ENCODE measurements at regions not wholly inside any gene's neighbourhood (a gene's known extent, or its start where the extent isn't known, plus 50 kb on each side); places are given as distances from the start of the nearest gene placed in this dataset.

GRCh38 chr9:81532251-81532650, 157.1 kb downstream of the TLE1 start:
- no peak for DNase-seq (ENCODE audit: low read depth)

- no peak for DNase-seq (ENCODE audit: low read depth)
Observed at GRCh38 chr9:81531511-81531910, 157.8 kb downstream of the TLE1 start.

GRCh38 chr9:81530846-81531245, 158.5 kb downstream of the TLE1 start:
- no peak for DNase-seq (ENCODE audit: low read depth)

- no peak for DNase-seq (ENCODE audit: low read depth)
Observed at GRCh38 chr9:81530310-81530810, 159.0 kb downstream of the TLE1 start.

GRCh38 chr9:81529556-81530193, 159.7 kb downstream of the TLE1 start:
- peak; percentile 65 for DNase-seq (ENCODE audit: low read depth)

GRCh38 chr9:81526587-81526986, 162.8 kb downstream of the TLE1 start:
- DNase-seq (ENCODE audit: low read depth): peak; percentile 53

GRCh38 chr9:81522716-81523551, 166.4 kb downstream of the TLE1 start:
- DNase-seq (ENCODE audit: low read depth): peak; percentile 55

GRCh38 chr9:81521892-81522291, 167.5 kb downstream of the TLE1 start:
- no peak for DNase-seq (ENCODE audit: low read depth)

GRCh38 chr9:81519816-81520495, 169.4 kb downstream of the TLE1 start:
- DNase-seq (ENCODE audit: low read depth): peak; percentile 20

- no peak for DNase-seq (ENCODE audit: low read depth)
Observed at GRCh38 chr9:81517954-81518353, 171.4 kb downstream of the TLE1 start.

- no peak for DNase-seq (ENCODE audit: low read depth)
Observed at GRCh38 chr9:81513059-81513458, 176.3 kb downstream of the TLE1 start.

- no peak for DNase-seq (ENCODE audit: low read depth)
Observed at GRCh38 chr9:81512641-81513040, 176.7 kb downstream of the TLE1 start.

GRCh38 chr9:81508476-81508875, 180.9 kb downstream of the TLE1 start:
- DNase-seq (ENCODE audit: low read depth): no peak

GRCh38 chr9:81506941-81507864, 182.1 kb downstream of the TLE1 start:
- no peak for DNase-seq (ENCODE audit: low read depth)

GRCh38 chr9:81499594-81499993, 189.8 kb downstream of the TLE1 start:
- no peak for DNase-seq (ENCODE audit: low read depth)

GRCh38 chr9:81499021-81499454, 190.3 kb downstream of the TLE1 start:
- no peak for DNase-seq (ENCODE audit: low read depth)

- DNase-seq (ENCODE audit: low read depth): no peak
Observed at GRCh38 chr9:81498576-81498975, 190.8 kb downstream of the TLE1 start.

- DNase-seq (ENCODE audit: low read depth): no peak
Observed at GRCh38 chr9:81497091-81497490, 192.3 kb downstream of the TLE1 start.

- DNase-seq (ENCODE audit: low read depth): peak; percentile 93
Observed at GRCh38 chr9:81492710-81493447, 196.5 kb downstream of the TLE1 start.
